ENCODE measurements at regions not wholly inside any gene's neighbourhood (a gene's known extent, or its start where the extent isn't known, plus 50 kb on each side); places are given as distances from the start of the nearest gene placed in this dataset.

- peak overlapping the region; percentile 56 for H2AFZ ChIP-seq
- peak overlapping the region; percentile 40 for H3K4me2 ChIP-seq (ENCODE audit: unreplicated experiment)
- H3K27me3 ChIP-seq (replicated peaks; ENCODE audit: insufficient read depth) = no peaks in the 10 kb centered on the region
- no peaks in the 10 kb centered on the region for H4K20me1 ChIP-seq (ENCODE audit: insufficient read depth)
- no peak overlapping the region for H3K4me3 ChIP-seq
- DNase-seq = no peak
- peaks cover 57% of the 10 kb centered on the region for H3K4me1 ChIP-seq (ENCODE audit: insufficient read depth)
- H3K27ac ChIP-seq = peak overlapping the region; percentile 36
- no peaks in the 10 kb centered on the region for H3K9me2 ChIP-seq (ENCODE audit: insufficient read depth)
- WGBS, 2 experiments (ENCODE audit: low coverage in 1 of 2, low lambda C conversion rate in 2 of 2, missing lambda C conversion rate in 2 of 2) = 53 to 58% methylated on average over 7 of the region's 7 CpGs
- TF ChIP-seq EZH2 (IDR thresholded peaks at IDR 0.05; ENCODE audit: insufficient read depth, poor library complexity, severe bottlenecking) (no peak), EZH2phosphoT487 (IDR thresholded peaks at IDR 0.05; ENCODE audit: insufficient read depth, low read depth) (no peak)
- in situ Hi-C loops (cut with MboI) = no loop called here
- H3F3A ChIP-seq (ENCODE audit: insufficient read depth) = peaks cover 35% of the 10 kb centered on the region
- peak overlapping the region; percentile 19; the same call in 1 of the 2 replicates for H3K9ac ChIP-seq
- no peaks in the 10 kb centered on the region for H3K9me3 ChIP-seq (ENCODE audit: low read depth)
- no peaks in the 10 kb centered on the region for H3K36me3 ChIP-seq (ENCODE audit: low read depth)
- no peaks in the 10 kb centered on the region for H3K79me2 ChIP-seq (ENCODE audit: insufficient read depth)
Measured at GRCh38 chr12:47020211-47020821, 59.1 kb upstream of the PCED1B start.

- no peaks in the 10 kb centered on the region for H3K27me3 ChIP-seq (replicated peaks; ENCODE audit: insufficient read depth)
- peaks cover 35% of the 10 kb centered on the region for H3F3A ChIP-seq (ENCODE audit: insufficient read depth)
- H3K27ac ChIP-seq = peak overlapping the region; percentile 62
- no peaks in the 10 kb centered on the region for H3K36me3 ChIP-seq (ENCODE audit: low read depth)
- peak overlapping the region; percentile 79 for H3K4me2 ChIP-seq (ENCODE audit: unreplicated experiment)
- TF ChIP-seq EZH2phosphoT487 (IDR thresholded peaks at IDR 0.05; ENCODE audit: insufficient read depth, low read depth) (no peak), EZH2 (IDR thresholded peaks at IDR 0.05; ENCODE audit: insufficient read depth, poor library complexity, severe bottlenecking) (no peak)
- H3K9ac ChIP-seq = no peak overlapping the region
- DNase-seq = peak; percentile 92
- 47 to 53% methylated on average over 2 of the region's 2 CpGs for WGBS, 2 experiments (ENCODE audit: low coverage in 1 of 2, low lambda C conversion rate in 2 of 2, missing lambda C conversion rate in 2 of 2)
- in situ Hi-C loops (cut with MboI) = no loop called here
- no peak overlapping the region for H2AFZ ChIP-seq
- H3K9me3 ChIP-seq (ENCODE audit: low read depth) = no peaks in the 10 kb centered on the region
- no peaks in the 10 kb centered on the region for H3K79me2 ChIP-seq (ENCODE audit: insufficient read depth)
- H3K4me1 ChIP-seq (ENCODE audit: insufficient read depth) = peaks cover 57% of the 10 kb centered on the region
- no peaks in the 10 kb centered on the region for H4K20me1 ChIP-seq (ENCODE audit: insufficient read depth)
- H3K4me3 ChIP-seq = no peak overlapping the region
- H3K9me2 ChIP-seq (ENCODE audit: insufficient read depth) = no peaks in the 10 kb centered on the region
Measured at GRCh38 chr12:47021298-47021697, 58.1 kb upstream of the PCED1B start.

DNA sequence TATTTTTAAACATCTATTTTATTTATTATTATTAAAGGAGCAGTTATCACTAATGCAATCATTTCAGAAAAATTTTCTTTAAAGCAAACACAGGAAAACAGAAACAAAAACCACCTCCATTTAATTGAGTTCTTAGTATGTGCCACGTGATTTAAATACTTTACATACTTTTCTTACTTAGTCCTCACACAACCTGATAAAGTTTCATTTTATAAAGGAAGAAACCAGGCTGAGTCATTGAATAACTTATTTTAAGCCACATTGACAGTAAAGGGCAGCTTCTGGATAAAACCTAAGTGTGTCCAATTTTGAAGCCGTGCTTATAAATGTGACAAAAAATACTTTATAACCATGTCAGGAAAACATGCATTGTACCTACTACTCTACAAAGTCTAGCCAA lies 57.1 kb upstream of the PCED1B start:
- TF ChIP-seq EZH2phosphoT487 (IDR thresholded peaks at IDR 0.05; ENCODE audit: insufficient read depth, low read depth) = no peak
- no peak for TF ChIP-seq EZH2 (IDR thresholded peaks at IDR 0.05; ENCODE audit: insufficient read depth, poor library complexity, severe bottlenecking)
- Histone ChIP-seq H3K36me3 (ENCODE audit: low read depth) (no peaks in the 10 kb centered on the region), H3K27ac (peak overlapping the region; percentile 62), H3K9me3 (ENCODE audit: low read depth) (no peaks in the 10 kb centered on the region), H3K4me2 (ENCODE audit: unreplicated experiment) (peak overlapping the region; percentile 79), H3K27me3 (replicated peaks; ENCODE audit: insufficient read depth) (no peaks in the 10 kb centered on the region), H3K9me2 (ENCODE audit: insufficient read depth) (no peaks in the 10 kb centered on the region), H2AFZ (no peak overlapping the region), H3K4me3 (peak overlapping the region; percentile 29), H4K20me1 (ENCODE audit: insufficient read depth) (no peaks in the 10 kb centered on the region), H3K9ac (no peak overlapping the region), H3K4me1 (ENCODE audit: insufficient read depth) (peaks cover 56% of the 10 kb centered on the region), H3F3A (ENCODE audit: insufficient read depth) (peaks cover 34% of the 10 kb centered on the region), H3K79me2 (ENCODE audit: insufficient read depth) (no peaks in the 10 kb centered on the region)
- DNase-seq = peak; percentile 85
- in situ Hi-C loops (cut with MboI) = no loop called here
- WGBS, 2 experiments (ENCODE audit: low coverage in 1 of 2, low lambda C conversion rate in 2 of 2, missing lambda C conversion rate in 2 of 2) = 1 to 7% methylated on average over 2 of the region's 2 CpGs

GRCh38 chr12:47023311-47023710 lies 56.1 kb upstream of the PCED1B start:
- Histone ChIP-seq H3K4me3 (no peak overlapping the region), H2AFZ (no peak overlapping the region)
- TF ChIP-seq EZH2 (IDR thresholded peaks at IDR 0.05; ENCODE audit: insufficient read depth, poor library complexity, severe bottlenecking) (no peak), EZH2phosphoT487 (IDR thresholded peaks at IDR 0.05; ENCODE audit: insufficient read depth, low read depth) (no peak)

More at GRCh38 chr12:47023311-47023710, 56.1 kb upstream of the PCED1B start:
- Histone ChIP-seq H3K27ac (no peak overlapping the region), H3F3A (ENCODE audit: insufficient read depth) (peaks cover 24% of the 10 kb centered on the region), H3K4me1 (ENCODE audit: insufficient read depth) (peaks cover 46% of the 10 kb centered on the region), H3K9me3 (ENCODE audit: low read depth) (no peaks in the 10 kb centered on the region), H3K79me2 (ENCODE audit: insufficient read depth) (no peaks in the 10 kb centered on the region), H4K20me1 (ENCODE audit: insufficient read depth) (no peaks in the 10 kb centered on the region), H3K4me2 (ENCODE audit: unreplicated experiment) (no peak overlapping the region), H3K9me2 (ENCODE audit: insufficient read depth) (no peaks in the 10 kb centered on the region), H3K36me3 (ENCODE audit: low read depth) (no peaks in the 10 kb centered on the region), H3K27me3 (replicated peaks; ENCODE audit: insufficient read depth) (no peaks in the 10 kb centered on the region), H3K9ac (no peak overlapping the region)
- 83% methylated on average over 3 of the region's 3 CpGs for WGBS, 2 experiments (ENCODE audit: low coverage in 1 of 2, low lambda C conversion rate in 2 of 2, missing lambda C conversion rate in 2 of 2)
- in situ Hi-C loops (cut with MboI) = no loop called here
- DNase-seq = no peak
